ENCODE measurements at regions not wholly inside any gene's neighbourhood (a gene's known extent, or its start where the extent isn't known, plus 50 kb on each side); places are given as distances from the start of the nearest gene placed in this dataset.
"Not testable (repeated sequence)": the region's sequence is repeated elsewhere in the genome, so short reads cannot be mapped to it uniquely, and the experiment has no call there.

DNA sequence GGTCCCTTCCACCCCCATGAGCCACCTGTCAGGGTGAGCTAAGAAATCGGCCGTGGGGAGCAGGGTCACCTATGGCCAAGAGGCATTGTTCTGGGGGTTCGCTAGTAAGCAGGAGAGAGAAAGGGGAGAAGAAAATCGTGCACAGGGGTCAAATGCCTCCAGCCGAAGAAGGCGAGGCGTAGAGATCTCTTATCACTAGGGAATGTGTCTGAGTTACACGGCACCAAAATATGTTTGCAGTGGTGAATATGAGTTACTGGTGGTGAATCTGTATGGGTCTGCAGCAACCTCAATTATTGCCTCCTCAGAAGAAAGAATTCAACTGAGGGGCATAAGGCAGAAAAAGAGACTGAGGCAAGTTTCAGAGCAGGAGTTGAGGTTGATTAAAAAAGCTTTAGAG lies 54.2 kb upstream of the RABGAP1L start:
- intact Hi-C loops (cut with DNase I) = no loop called here
- no peak for DNase-seq

DNA sequence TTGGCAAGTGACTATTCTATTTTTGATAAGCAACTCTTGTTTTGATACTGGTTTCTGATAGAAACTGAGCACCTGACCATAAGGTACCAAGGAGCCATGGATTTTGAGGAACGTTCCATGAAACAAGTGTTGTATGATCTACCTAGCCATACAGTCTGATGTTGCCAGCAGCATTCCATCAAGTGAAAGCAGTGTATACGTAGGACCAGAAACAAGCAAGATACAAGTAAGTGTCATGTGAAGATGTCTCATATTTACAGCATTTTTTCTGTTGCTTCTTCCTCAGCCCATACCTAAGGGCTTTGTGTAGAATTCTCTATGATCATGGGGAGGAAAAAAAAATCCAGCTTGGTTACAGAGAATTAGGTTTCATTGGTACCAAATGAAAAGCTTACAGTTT lies 55.6 kb upstream of the RABGAP1L start:
- intact Hi-C loops (cut with DNase I) = no loop called here
- no peak for DNase-seq

DNA sequence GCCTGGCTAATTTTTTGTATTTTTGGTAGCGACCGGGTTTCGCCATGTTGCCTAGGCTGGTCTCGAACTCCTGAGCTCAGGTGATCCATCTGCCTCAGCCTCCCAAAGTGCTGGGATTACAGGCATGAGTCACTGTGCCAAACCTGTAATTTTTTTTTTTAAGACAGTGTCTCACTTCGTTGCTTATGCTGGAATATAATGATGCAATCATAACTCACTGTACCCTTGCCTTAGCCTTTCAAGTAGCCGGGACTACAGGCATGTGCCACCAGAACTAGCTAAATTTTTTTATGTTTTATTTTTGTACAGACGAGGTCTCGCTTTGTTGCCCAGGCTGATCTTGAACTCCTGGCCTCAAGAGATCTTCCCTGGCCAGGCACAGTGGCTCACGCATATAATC lies 57.3 kb upstream of the RABGAP1L start:
- intact Hi-C loops (cut with DNase I); DNase-seq: not testable (repeated sequence)

DNA sequence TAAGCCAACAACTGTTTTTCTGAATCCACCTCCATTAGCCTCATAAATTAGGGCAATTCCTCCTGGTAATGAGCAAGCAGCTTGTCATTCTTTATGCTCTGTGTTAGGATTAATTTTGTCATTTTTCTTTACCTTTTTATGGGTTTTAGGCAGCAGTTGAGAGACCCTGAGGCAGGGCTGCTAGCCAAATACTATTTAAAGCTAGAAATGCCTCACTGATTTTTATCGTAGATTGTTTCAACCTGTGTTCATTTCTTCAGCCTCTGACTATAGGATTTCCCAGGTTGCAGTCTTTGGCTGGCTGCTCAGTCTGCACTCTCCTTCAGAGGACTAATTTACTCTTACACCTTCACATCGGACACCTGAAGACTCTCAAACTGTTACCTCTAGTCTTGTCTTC lies 61.9 kb upstream of the RABGAP1L start:
- no peak for DNase-seq
- intact Hi-C loops (cut with DNase I) = no loop called here

DNA sequence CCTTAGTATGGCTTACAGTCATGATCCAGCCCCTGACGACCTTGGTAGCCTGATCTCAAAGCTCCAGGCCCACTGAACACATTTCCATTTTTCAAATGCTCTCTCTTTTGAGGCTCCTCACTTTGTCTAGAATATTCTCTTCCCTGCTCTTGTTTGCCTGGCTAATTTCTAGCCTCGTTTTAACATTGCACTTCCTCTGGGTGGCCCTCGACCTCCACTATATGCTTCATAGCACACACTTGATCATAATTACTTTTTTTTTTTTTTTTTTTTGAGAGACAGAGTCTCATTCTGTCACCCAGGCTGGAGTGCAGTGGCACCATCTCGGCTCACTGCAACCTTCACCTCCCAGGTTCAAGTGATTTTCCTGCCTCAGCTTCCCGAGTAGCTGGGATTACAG lies 65.5 kb upstream of the RABGAP1L start:
- DNase-seq; intact Hi-C loops (cut with DNase I): not testable (repeated sequence)

DNA sequence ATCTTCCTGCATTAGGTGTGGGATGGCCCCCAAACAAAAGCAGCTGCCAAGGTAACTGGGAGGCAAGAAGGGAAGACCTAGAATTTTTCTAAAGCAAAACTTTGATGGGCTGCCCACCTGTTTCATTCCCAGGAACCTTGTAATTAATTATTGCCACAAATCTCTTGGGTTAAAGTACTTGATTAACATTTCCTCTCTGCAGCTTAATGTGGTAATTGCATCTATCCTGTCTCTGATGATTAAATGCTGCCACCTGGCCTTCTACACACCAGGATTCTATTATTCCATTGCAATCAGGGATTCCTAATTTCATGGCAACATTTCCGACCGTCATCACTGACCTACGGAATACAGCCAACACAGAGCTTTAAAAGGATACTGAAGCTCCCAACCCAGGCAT lies 68.3 kb upstream of the RC3H1 start:
- no peak for DNase-seq
- intact Hi-C loops (cut with DNase I) = no loop called here

DNA sequence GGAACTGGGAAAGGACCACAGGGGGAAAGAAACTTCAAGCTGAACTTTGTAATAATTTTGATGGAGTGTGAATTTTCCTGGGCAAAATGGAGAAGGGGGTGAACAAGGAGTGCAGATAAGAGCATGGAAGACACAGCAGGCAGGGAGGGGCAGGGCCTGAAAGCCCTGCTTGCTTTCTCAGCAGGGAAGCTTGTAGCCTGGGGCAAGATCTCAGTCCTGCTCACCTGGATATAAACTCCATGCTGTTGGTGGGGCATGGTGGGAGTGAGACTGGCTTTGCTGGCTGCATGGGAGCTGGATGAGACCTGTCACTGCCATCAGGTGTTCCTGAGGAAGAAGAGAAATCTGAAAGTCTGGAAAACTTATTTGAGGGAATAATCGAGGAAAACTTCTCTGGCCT lies 58.7 kb upstream of the RC3H1 start:
- no peak for DNase-seq
- intact Hi-C loops (cut with DNase I) = no loop called here

DNA sequence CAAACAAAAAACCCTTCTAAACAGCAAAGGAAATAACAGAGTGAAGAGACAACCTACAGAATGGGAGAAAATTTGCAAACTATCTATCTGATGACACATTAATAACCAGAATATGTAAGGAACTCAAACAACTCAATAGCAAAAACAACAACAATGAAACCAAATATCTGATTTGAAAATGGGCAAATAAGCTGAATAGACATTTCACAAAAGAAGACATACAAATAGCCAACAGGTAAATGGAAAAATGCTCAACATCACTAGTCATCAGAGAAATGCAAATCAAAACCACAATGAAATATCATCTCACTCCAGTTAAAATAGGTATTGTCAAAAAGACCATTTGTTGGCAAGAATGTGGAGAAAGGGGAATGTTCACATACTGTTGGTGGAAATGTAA lies 57.6 kb upstream of the RC3H1 start:
- intact Hi-C loops (cut with DNase I) = loop anchor here (10.0 kb wide), 1 partner anchor 55 kb away; the partner anchor contains the start of gene RC3H1
- no peak for DNase-seq

DNA sequence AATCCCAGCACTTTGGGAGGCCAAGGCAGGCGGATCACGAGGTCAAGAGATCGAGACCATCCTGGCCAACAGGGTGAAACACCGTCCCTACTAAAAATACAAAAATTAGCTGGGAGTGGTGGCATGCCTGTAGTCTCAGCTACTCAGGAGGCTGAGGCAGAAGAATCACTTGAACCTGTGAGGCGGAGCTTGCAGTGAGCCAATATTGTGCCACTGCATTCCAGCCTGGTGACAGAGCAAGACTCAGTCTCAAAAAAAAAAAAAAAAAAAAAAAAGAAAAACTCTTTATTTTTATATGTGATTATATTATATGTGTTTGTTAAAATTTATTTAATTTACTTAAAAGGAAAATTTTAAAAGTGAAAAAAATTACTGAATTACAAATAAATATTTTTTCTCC lies 56.8 kb upstream of the RC3H1 start:
- intact Hi-C loops (cut with DNase I) = loop anchor here (10.0 kb wide), 1 partner anchor 54 kb away; the partner anchor contains the start of gene RC3H1
- DNase-seq = not testable (repeated sequence)

DNA sequence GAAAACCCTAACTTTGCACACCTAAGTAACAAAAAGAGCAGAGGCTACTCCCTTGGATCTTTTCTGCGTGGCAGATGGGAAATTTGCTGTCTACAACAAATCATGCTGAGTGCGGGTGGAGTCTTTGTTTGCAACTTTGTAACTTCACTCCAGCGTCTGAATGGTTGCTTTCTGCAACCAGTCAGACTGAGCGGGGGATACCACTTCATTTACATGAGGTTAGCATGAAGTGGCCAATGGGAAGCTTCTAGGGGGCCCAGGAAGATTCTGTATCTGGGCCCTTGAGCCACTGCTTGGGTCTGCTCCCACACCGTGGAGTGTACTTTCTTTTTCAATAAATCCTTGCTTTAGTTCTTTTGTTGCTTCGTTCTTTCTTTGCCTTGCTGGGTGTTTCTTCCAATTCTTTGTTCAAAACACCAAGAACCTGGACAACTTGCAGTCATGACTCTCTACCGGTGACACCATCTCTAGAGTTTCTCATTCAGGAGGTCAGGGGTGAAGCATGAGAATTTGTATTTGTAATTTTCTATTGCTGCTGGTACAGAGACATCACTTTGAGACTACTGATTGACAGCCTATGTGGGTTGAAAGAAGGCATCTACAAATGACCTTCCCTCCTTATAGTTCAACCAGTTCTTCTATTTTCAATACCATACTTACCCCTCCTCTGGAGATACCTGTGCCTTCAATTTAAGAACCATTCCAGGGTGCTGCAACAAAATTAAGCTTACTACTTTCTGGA lies 55.8 kb upstream of the RC3H1 start:
- DNase-seq = no peak
- intact Hi-C loops (cut with DNase I) = loop anchor here (10.0 kb wide), 1 partner anchor 53 kb away; the partner anchor contains the start of gene RC3H1

DNA sequence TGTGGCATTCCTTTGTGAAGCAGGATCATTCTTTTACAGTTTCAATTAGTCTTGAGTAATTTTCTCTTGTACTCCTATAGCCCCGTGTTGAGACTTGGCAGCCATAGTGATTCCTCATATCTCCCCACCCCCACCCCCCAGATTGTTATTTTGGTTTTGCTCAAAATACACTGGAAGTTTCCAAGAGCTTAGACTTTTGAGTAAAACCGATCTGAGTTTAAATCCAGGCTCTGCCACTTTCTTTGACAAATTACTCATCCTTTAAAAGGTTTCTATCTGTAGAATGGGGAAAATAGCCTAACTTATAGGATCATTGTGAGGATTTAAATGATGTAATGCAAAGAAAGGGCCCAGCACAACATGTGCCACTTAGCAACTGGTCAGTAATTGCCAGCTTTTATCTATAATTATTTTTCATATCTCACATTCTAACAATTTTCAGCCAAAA lies 53.1 kb upstream of the RC3H1 start:
- DNase-seq = no peak
- intact Hi-C loops (cut with DNase I) = loop anchor here (10.0 kb wide), 1 partner anchor 50 kb away; the partner anchor contains the start of gene RC3H1

DNA sequence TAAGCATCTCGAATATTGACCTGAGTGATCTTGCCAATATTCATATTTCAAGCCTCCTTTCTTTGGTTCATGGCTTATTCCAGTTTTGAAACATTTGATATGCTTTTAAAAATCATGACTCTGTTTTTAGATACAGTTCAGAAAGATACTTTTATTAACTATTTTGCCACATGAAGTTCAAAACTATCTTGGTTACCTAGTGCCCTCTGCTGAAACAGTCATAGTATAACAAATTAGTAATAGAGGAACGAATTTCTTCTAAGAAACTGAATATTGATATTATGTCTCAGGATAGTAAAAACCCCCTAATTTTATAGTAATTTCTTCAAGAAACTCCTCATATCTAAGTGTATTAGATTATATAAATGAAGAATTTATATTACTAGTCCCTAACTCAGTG lies 52.6 kb upstream of the RC3H1 start:
- peak in 1 of 42 donors; percentile 15 for DNase-seq
- intact Hi-C loops (cut with DNase I) = loop anchor here (10.0 kb wide), 1 partner anchor 50 kb away; the partner anchor contains the start of gene RC3H1

DNA sequence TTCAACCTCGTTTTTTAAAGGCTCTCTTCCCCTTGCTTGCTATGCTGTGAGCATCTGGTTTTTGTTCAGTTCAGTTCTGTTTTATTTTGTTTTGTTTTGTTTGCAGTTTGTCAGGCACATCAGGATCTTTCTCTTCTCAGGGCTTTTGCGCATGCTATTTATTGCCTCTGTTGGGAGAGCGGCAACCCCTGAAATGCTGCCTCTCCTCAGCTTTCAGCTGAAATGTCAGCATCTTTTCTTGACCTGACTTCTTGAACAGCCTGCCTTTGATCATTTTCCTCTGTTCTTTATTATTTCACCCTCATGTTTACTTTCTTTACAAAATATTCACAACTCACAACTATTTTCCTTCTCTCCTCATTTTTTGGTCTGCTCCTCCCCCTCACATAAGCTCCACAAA lies 50.4 kb upstream of the RC3H1 start:
- DNase-seq = no peak
- intact Hi-C loops (cut with DNase I) = loop anchor here (10.0 kb wide), 1 partner anchor 48 kb away; the partner anchor contains the start of gene RC3H1

Measured in head of caudate nucleus (tissue), 42 donors.